ENCODE measurements at regions not wholly inside any gene's neighbourhood (a gene's known extent, or its start where the extent isn't known, plus 50 kb on each side); places are given as distances from the start of the nearest gene placed in this dataset.

DNA sequence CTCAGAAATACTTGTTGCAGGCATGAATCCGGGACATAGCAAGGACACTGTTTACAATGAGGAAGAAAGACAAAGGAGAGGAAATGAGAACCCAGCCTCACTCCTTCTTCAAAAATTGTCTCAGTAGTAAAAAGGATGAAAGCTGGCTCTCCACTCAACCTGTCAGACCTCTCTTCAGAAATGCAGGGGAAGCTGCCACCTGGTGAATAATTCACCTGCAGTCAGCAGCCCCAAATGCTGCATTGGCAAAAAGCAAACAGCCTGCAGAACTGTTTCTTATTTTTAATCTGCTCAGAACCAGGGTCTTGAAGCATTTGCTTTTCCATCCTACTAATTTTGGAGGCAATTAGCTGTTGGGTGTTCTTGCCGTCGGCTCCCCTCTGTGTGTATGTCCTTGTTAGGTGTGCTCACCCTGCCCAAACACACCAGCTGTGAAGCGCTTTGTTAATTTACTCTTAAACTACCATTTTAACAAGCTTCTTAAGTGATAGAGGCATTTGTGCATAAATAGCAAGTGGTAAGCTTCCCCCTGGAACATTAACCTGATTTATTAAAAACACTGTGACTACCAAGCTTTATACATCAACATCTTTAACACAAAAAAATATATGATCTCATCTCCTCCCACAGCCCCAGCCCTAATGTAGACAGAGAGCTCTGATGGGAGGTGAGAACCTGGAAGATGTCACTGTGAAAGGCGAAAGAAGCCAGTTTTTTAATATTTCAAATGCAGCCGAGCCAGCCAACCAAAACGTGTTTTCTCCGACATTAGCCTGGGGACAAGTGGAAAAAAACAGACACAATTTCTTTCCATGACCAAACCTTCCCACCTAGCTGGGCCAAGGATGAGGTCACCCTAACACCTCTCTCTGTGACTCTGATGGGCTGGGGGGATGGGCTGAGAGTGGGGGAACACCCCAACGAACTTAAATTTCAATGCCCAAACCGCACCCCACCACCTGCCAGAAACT, 451.0 kb upstream of the SULF2 start:
- TF ChIP-seq POLR2A (IDR thresholded peaks at IDR 0.05; ENCODE audit: low read depth, low read length): no peak
- TF ChIP-seq POLR2AphosphoS5 (IDR thresholded peaks at IDR 0.05; ENCODE audit: low read depth, low read length): no peak
